HepG2 (cell line): ENCODE measurements at regions not wholly inside any gene's neighbourhood (a gene's known extent, or its start where the extent isn't known, plus 50 kb on each side); places are given as distances from the start of the nearest gene placed in this dataset.

Experiments
- ATAC-seq: fragments of 200-7000 bp; cut with Tn5 transposase; 3 replicates; pipeline ENCODE4 v1.9.1; 2020; ENCODE audit warnings: mild to moderate bottlenecking, moderate library complexity
- BruUV-seq: library from RNA; stranded (reverse); fragments of 400-500 nt; replicated peaks from 2 replicates; lab custom pipeline; 2021; lab: Mats Ljungman, UMichigan
- CTCF ChIA-PET: fragments of 300-600 bp; formaldehyde crosslinking; extraction: SDS; loops from one replicate; lab custom pipeline; 2021; ENCODE audit warnings: low total read pairs, inconsistent platforms, low intra/inter-chr PET ratio; lab: Yijun Ruan, JAX
- POLR2A ChIA-PET: fragments of 350-600 bp; sonication (Branson Sonifier 250); formaldehyde crosslinking; loops from one replicate; lab custom pipeline; 2020; ENCODE audit warnings: antibody characterized with exemption, inconsistent platforms; lab: Yijun Ruan, JAX
- DNase-seq: peaks from one replicate; pipeline ENCODE4 v3.0.0-alpha.2; 2015; ENCODE audit warnings: low spot score
- FAIRE-seq: peaks from 3 replicates; lab custom pipeline; 2011; peaks lifted over from hg19 to GRCh38; lab: Jason Lieb, UNC
- H2AFZ ChIP-seq: one replicate; pipeline ENCODE4 v1.6.1; 2011; ENCODE audit warnings: low read length, inconsistent platforms
- H3K27ac ChIP-seq: fragments of 300-600 bp; 3 replicates; pipeline ENCODE4 v1.8.0; 2011; ENCODE audit warnings: mixed run types, mild to moderate bottlenecking, mixed read lengths, low read length, inconsistent platforms; ENCODE audit not compliant: insufficient read depth; ENCODE audit errors: extremely low read length
- H3K27me3 ChIP-seq, 2 experiments: fragments of 200-600 bp in 1 of 2; 2 replicates in 1 of 2; 3 replicates in 1 of 2; pipeline versions ENCODE4 v1.6.0 to v1.8.0; 2011; ENCODE audit warnings: low read length in 2 of 2, mild to moderate bottlenecking in 2 of 2, moderate library complexity in 2 of 2, inconsistent platforms in 1 of 2; ENCODE audit not compliant: insufficient read depth in 2 of 2, control insufficient read depth in 1 of 2
- H3K36me3 ChIP-seq, 2 experiments: fragments of 200-600 bp in 1 of 2; replicated peaks in 1 of 2; 2 replicates in 1 of 2; 3 replicates in 1 of 2; pipeline versions ENCODE4 v1.5.1 to v1.8.0; 2011; ENCODE audit warnings: low read length in 2 of 2, inconsistent platforms in 1 of 2; ENCODE audit not compliant: insufficient read depth in 2 of 2, control insufficient read depth in 1 of 2
- H3K4me1 ChIP-seq: 2 replicates; pipeline ENCODE4 v1.5.1; 2012; ENCODE audit warnings: low read length, inconsistent platforms; ENCODE audit not compliant: insufficient read depth
- H3K4me2 ChIP-seq: 2 replicates; pipeline ENCODE4 v1.6.0; 2011; ENCODE audit warnings: low read depth, low read length, inconsistent platforms
- H3K4me3 ChIP-seq, 3 experiments: fragments of 200-600 bp in 1 of 3; sonication (generic), shearing (Covaris generic) in 1 of 3; replicated peaks in 1 of 3; 2 replicates each; pipeline ENCODE4 v1.5.1; 2011 to 2016; ENCODE audit warnings: low read length in 3 of 3, inconsistent platforms in 2 of 3, low read depth in 2 of 3, mild to moderate bottlenecking in 2 of 3, control low read depth in 1 of 3, mixed read lengths in 1 of 3; ENCODE audit not compliant: insufficient read depth in 1 of 3
- H3K79me2 ChIP-seq: one replicate; pipeline ENCODE4 v1.6.1; 2011; ENCODE audit warnings: low read length, inconsistent platforms; ENCODE audit not compliant: insufficient read depth
- H3K9ac ChIP-seq: 2 replicates; pipeline ENCODE4 v1.6.0; 2011; ENCODE audit warnings: mild to moderate bottlenecking, low read depth, low read length, inconsistent platforms; ENCODE audit not compliant: insufficient read depth
- H3K9me3 ChIP-seq: 2 replicates; pipeline ENCODE4 v1.5.1; 2012; ENCODE audit warnings: mild to moderate bottlenecking, low read length
- H4K20me1 ChIP-seq: 2 replicates; pipeline ENCODE4 v1.6.0; 2011; ENCODE audit warnings: inconsistent platforms, mild to moderate bottlenecking, low read length, moderate library complexity; ENCODE audit not compliant: insufficient read depth
- ATF7-NPFF ChIP-seq: sonication (generic); formaldehyde crosslinking; IDR thresholded peaks from 2 replicates; pipeline ENCODE4 v1.8.1; 2023; ENCODE audit warnings: mild to moderate bottlenecking, low read depth, missing genetic modification reagents, moderate library complexity
- DNMT1 ChIP-seq: sonication (generic); formaldehyde crosslinking; IDR thresholded peaks from 2 replicates; pipeline ENCODE4 v1.5.1; 2020; ENCODE audit warnings: mild to moderate bottlenecking, missing genetic modification reagents
- FOXK2 ChIP-seq: fragments of 450-650 bp; IDR thresholded peaks from 2 replicates; pipeline ENCODE4 v1.6.1; 2016
- GLMP ChIP-seq: sonication (generic); formaldehyde crosslinking; IDR thresholded peaks from 2 replicates; pipeline ENCODE4 v1.9.0; 2021; ENCODE audit warnings: missing genetic modification reagents, mild to moderate bottlenecking, borderline replicate concordance
- HOXA9 ChIP-seq: sonication (generic); formaldehyde crosslinking; IDR thresholded peaks from 2 replicates; pipeline ENCODE4 v1.8.1; 2022; ENCODE audit warnings: missing genetic modification reagents, mild to moderate bottlenecking, moderate library complexity, borderline replicate concordance
- KDM6A ChIP-seq: IDR thresholded peaks from 2 replicates; pipeline ENCODE4 v1.6.1; 2016; ENCODE audit warnings: low read depth
- RBM39 ChIP-seq: fragments of 200-400 bp; formaldehyde crosslinking; IDR thresholded peaks from one replicate; pipeline ENCODE4 v1.6.1; 2018; ENCODE audit warnings: antibody characterized with exemption, mild to moderate bottlenecking, low read depth, low read length; ENCODE audit not compliant: poor library complexity, severe bottlenecking
- SRSF4 ChIP-seq: fragments of 200-400 bp; formaldehyde crosslinking; IDR thresholded peaks from one replicate; pipeline ENCODE4 v1.6.1; 2018; ENCODE audit warnings: mild to moderate bottlenecking, low read depth, low read length, moderate library complexity; ENCODE audit not compliant: poor library complexity, severe bottlenecking
- TFDP2 ChIP-seq: sonication (generic); formaldehyde crosslinking; IDR thresholded peaks from 2 replicates; pipeline ENCODE4 v1.4.0; 2020; ENCODE audit warnings: missing genetic modification reagents
- ZBTB38 ChIP-seq: sonication (generic); formaldehyde crosslinking; IDR thresholded peaks from 2 replicates; pipeline ENCODE4 v1.5.1; 2020; ENCODE audit warnings: mild to moderate bottlenecking, missing genetic modification reagents
- ZEB1 ChIP-seq: IDR thresholded peaks from 2 replicates; pipeline ENCODE4 v1.6.1; 2012; ENCODE audit warnings: mild to moderate bottlenecking, low read depth, inconsistent platforms; ENCODE audit not compliant: insufficient replicate concordance
- ZFP91 ChIP-seq: sonication (generic); formaldehyde crosslinking; IDR thresholded peaks from 2 replicates; pipeline ENCODE4 v1.9.0; 2022; ENCODE audit warnings: missing genetic modification reagents, mild to moderate bottlenecking, borderline replicate concordance
- ZKSCAN8 ChIP-seq: IDR thresholded peaks from 2 replicates; pipeline ENCODE4 v1.6.1; 2016; ENCODE audit warnings: borderline replicate concordance, missing genetic modification reagents, missing compliant biosample characterization
- ZNF260 ChIP-seq: sonication (generic); formaldehyde crosslinking; IDR thresholded peaks from 2 replicates; pipeline ENCODE4 v1.4.0; 2020; ENCODE audit warnings: missing genetic modification reagents, low read depth, mild to moderate bottlenecking, borderline replicate concordance
- ZNF263 ChIP-seq: sonication (generic); formaldehyde crosslinking; IDR thresholded peaks from 2 replicates; pipeline ENCODE4 v1.4.0; 2020; ENCODE audit warnings: missing genetic modification reagents
- ZNF597 ChIP-seq: sonication (generic); formaldehyde crosslinking; IDR thresholded peaks from 2 replicates; pipeline ENCODE4 v1.5.0; 2020; ENCODE audit warnings: missing genetic modification reagents
- WGBS: methylation state at CpG from one replicate; pipeline ENCODE4 v1.1.6; 2017; ENCODE audit warnings: low lambda C conversion rate; 5-methylcytosine and 5-hydroxymethylcytosine counted together
- in situ Hi-C: cut with HindIII; loops from 2 replicates; pipeline ENCODE4 v1.10.0; 2017; ENCODE audit warnings: low pct_unique_long_range_greater_than_20kb; ENCODE audit not compliant: extremely low pct_ligation_motif_present
- intact Hi-C: fragments of 100-400 bp; cut with micrococcal nuclease; formaldehyde crosslinking; loops from one replicate; pipeline ENCODE4 v1.10.0; 2022; ENCODE audit not compliant: unreplicated experiment

- intact Hi-C loops, result no loop called here
- TF ChIP-seq ZFP91 (CRISPR knock-in tag) (no peak), DNMT1 (no peak), ZBTB38 (CRISPR knock-in tag) (no peak), ZEB1 (no peak), KDM6A (CRISPR knock-in tag) (no peak), ZNF263 (CRISPR knock-in tag) (no peak), ZNF597 (CRISPR knock-in tag) (no peak), GLMP (CRISPR knock-in tag) (no peak), HOXA9 (no peak), TFDP2 (no peak), ZKSCAN8 (CRISPR knock-in tag) (no peak), RBM39 (no peak), ZNF260 (CRISPR knock-in tag) (no peak), FOXK2 (no peak), ATF7-NPFF (CRISPR knock-in tag) (no peak), SRSF4 (no peak)
- H3K4me1 ChIP-seq, result peaks cover 38% of the 10 kb centered on the region
- FAIRE-seq (no peak), DNase-seq (no peak), ATAC-seq (no peak)
- no peak overlapping the region for H2AFZ ChIP-seq
- in situ Hi-C loops, result no loop called here
- ChIA-PET CTCF (no interaction called here), POLR2A (interaction anchor here (1.4 kb wide), 1 partner anchor 11 kb away, joined by 7 read pairs; no protein-coding TSS in a partner anchor)
- H3K27me3 ChIP-seq, result no peaks in the 10 kb centered on the region; a peak in 2 of 5 replicates
- no peaks in the 10 kb centered on the region for H3K36me3 ChIP-seq
- H3K9ac ChIP-seq, result no peak overlapping the region
- no peaks in the 10 kb centered on the region for H3K9me3 ChIP-seq
- no peaks in the 10 kb centered on the region for H3K79me2 ChIP-seq
- H3K4me3 ChIP-seq, result no peak overlapping the region
- no peak overlapping the region for H3K27ac ChIP-seq
- no peak overlapping the region for H3K4me2 ChIP-seq
- WGBS, result 67% methylated on average over 11 of the region's 12 CpGs
- no peaks in the 10 kb centered on the region for H4K20me1 ChIP-seq
- no TSS peak for BruUV-seq
Observed at GRCh38 chr14:50051106-50051505, 65.3 kb downstream of the VCPKMT start.
